HG03025 (cell line): ENCODE measurements at regions not wholly inside any gene's neighbourhood (a gene's known extent, or its start where the extent isn't known, plus 50 kb on each side); places are given as distances from the start of the nearest gene placed in this dataset.
"Not testable (repeated sequence)": the region's sequence is repeated elsewhere in the genome, so short reads cannot be mapped to it uniquely, and the experiment has no call there.

Source experiments
- ATAC-seq: cut with Tn5 transposase; IDR thresholded peaks from one replicate; pipeline ENCODE4 v1.9.1; 2021; ENCODE audit warnings: mild to moderate bottlenecking, moderate library complexity; ENCODE audit not compliant: unreplicated experiment, low FRiP score

GRCh38 chr10:55203319-55203718 is 402.3 kb upstream of the PCDH15 start:
- no peak for ATAC-seq

DNA sequence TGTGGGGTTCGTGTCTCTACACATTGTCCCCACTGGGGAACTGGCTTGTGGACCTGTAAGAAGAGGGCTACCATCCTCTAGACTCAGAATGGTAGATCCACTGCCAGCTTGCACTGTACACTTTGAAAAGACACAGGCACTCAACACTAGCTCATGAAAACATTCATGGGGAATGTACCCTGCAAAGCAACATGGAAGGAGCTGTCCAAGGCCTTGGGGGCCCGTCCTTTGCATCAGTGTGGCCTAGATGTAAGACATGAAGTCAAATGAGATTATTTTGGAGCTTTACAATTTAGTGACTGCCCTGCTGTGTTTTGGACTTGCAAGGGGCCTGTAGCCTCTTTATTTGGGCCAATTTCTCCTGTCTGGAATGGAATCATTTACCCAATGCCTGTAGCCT is 399.0 kb upstream of the PCDH15 start:
- no peak for ATAC-seq

DNA sequence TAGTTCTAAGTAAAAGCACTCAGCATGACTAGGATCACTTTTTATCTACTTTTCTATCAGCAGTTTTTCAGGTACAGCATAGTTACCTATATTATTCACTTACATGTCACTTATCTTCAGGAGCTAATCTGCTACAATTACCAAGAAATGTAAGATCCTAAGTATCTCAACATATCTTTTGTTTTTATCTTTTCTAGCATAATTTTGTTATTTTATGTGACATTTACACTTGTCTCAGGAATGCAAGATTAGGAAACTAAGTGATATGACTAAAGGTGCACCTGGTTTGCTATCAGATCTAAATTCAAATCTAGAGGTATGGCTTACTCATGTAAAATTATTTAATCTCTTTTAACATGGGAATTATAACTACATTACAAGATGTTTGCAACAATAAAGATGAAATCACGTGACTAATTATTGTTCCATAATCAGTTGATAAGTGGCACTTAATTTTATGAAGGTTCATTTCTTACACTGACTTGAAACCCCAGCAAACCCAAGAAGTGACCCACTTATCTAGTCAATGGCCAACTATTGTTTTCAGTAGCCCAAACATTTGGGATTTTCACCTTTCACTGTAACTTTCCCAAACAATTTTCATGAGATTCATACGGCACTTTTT is 390.3 kb upstream of the PCDH15 start:
- no peak for ATAC-seq

GRCh38 chr10:55183993-55184392 is 383.0 kb upstream of the PCDH15 start:
- no peak for ATAC-seq

GRCh38 chr10:55180357-55180756 is 379.3 kb upstream of the PCDH15 start:
- no peak for ATAC-seq

GRCh38 chr10:55174419-55174818 is 373.4 kb upstream of the PCDH15 start:
- no peak for ATAC-seq

DNA sequence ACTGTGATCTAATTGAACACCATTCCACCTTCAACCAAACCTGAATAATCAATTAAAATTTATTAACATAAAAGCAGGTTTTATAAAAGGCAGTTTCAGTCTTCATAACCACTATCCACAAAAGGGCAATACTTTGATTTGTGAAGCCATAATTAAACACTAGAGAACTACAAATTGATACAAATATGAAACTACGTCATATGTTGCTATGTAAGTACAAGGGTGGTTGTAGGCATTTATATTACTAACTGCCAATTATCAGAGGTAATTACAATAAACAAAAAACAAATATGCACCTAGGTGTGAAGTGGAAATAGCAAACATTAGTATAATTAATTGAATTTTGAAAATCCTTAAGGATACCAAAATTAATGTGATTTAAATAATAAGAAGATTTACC is 368.5 kb upstream of the PCDH15 start:
- no peak for ATAC-seq

DNA sequence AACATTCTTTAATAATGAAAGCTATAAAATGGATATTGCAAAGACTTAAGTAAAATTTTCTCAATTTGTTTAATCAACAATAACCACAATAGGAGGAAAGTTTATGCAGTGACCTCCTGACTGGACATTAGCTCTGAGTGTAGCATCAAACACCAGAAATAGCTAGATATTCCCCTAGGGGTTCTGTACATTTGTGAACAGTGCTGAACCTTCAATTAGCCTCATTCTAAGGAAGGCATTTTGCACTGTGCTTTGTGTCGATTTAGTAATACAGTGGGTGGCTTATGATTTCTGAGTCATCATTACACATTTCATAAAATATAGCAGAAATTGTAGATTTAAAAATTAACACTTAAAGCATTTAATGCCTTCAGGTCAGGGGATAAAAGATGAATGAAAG is 367.3 kb upstream of the PCDH15 start:
- no peak for ATAC-seq

DNA sequence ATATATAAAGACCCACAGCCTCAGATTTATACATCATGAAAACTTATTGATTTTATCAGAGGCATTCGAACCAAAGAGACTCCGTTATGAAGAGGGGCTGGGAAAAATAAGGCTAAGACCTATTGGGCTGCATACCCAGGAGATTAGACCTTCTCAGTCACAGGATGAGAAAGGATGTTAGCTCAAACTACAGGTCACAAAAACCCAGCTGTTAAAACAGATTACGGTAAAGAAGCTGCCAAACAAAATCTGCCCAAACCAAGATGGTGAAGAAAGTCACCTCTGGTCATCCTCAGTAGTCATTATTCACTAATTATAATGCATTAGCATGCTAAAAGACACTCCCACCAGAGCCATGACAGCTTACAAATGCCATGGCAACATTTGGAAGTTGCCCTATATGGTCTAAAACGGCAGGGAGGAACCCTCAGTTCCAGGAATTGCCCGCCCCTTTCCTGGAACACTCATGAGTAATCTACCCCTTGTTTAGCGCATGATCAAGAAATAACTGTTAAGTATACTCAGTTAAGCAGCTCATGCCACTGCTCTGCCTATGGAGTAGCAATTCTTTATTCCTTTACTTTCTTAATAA is 362.5 kb upstream of the PCDH15 start:
- no peak for ATAC-seq

DNA sequence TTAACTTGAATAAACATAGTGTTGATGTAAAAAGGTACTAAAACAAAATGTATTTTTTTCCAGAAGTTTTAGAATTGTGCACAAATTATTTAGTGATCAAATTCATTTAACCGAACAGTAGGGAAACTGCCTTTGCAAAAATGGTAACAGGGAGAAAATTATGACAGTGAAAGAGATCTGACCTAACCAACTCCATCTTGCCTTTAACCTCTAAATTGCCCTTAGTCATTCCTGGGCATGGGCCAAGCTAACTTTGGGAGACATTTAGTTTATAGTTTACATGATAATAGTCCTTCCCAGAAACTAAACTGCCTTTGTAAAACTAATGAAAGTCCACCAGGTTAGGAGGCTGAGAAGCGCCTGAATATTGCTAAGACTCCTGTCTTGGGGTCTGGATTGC is 361.3 kb upstream of the PCDH15 start:
- not testable (repeated sequence) for ATAC-seq

DNA sequence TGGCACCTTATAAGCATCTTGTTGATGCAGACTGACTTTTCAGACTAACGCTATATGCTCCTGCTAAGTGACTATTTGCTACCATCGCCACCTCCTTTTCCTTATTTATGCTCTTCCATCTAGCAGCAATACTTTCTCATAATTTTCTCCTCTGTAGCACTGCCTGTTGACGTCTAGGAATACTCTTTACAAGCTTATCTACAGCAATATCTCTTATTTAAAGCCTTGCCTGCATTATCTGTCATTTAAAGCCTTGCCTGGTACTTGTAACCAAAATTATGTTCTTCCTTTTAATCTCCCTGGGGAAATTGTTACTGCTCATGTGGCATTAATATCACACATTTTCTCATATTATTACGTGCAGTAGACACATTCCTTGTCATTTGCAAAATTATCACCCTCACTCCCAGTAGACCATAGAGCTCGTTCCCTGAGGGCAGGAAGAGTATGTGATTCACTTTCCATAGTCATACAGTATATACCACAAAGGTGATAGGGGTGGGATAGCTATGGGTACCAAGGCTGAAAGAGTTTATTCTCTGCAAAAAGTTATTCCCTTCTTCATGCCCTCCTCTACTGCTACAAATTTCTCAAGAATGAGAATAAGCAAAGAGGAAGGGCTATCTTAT is 359.7 kb upstream of the PCDH15 start:
- ATAC-seq: no peak

DNA sequence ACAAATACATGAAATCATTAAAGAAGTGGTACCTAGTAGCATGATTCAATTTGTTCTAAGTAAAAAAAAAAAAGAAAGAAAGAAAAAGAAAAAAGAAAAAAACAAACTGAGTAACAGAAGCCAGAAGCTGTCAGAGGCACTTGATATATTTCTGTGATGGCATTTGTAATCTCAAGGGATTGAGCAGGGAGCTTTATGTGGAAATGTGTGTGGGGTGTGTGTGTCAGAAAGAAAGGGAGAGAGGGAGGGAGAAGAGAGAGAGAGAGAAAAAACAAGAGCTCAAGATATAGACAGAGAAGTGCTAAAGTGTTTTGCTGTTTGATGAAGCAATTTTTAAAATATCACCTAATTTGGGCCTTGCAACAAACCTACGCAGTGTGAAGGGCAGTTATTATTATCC is 357.6 kb upstream of the PCDH15 start:
- ATAC-seq: no peak

- ATAC-seq: no peak
Observed at GRCh38 chr10:55146032-55146431, 345.0 kb upstream of the PCDH15 start.

- no peak for ATAC-seq
Observed at GRCh38 chr10:55144001-55144400, 343.0 kb upstream of the PCDH15 start.

- ATAC-seq: no peak
Observed at GRCh38 chr10:55141892-55142291, 340.9 kb upstream of the PCDH15 start.

- no peak for ATAC-seq
Observed at GRCh38 chr10:55137063-55137462, 336.0 kb upstream of the PCDH15 start.

DNA sequence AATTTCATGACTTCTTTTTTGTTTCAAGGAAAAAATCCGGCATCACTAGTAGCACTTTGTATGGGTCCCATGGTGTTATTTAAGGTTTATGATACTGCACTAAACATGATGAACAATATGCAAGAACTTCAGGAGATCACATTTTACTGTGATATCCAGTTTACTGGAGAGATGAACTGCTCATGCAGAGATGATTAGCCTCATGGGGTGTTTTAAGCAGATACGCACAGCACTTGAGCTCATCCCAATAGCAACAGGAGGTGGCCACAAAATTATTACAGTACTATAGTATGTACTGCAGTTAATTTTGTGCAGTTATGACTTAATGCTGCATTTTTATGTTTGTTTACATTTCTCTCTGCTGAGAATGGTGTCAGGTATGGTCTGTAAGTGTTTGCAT is 303.7 kb upstream of the PCDH15 start:
- ATAC-seq: no peak

GRCh38 chr10:55098452-55098851 is 297.4 kb upstream of the PCDH15 start:
- ATAC-seq: no peak

DNA sequence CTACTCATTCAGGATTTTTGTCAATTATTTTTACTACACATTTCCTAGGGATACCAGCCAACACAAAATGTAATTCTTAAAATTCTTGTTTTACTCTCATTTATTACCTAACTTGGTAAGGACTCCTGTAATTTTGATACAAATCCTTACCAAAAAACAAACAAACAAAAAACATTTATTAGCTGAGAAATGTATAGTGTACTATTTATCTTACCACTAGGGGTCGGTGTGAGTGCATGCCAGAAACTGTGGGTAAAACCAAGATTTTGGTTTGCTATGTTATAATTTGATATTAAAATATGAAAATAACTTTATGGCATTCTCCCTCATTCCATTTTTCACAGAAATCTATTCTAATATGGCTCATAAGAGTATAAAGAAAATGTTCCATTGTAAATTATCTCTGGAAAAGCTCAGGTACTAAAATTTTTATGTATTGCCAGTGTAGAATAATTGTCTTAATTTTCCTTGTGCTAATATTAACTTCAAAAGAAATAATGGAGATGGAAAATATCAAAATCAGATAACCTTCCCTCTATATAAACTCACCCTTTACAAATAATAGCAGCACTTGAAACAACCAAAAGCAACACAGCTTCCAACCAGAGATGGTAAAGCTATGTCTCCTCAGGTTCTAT is 290.8 kb upstream of the PCDH15 start:
- peak; percentile 61 for ATAC-seq

GRCh38 chr10:55078121-55078520 is 277.1 kb upstream of the PCDH15 start:
- ATAC-seq: no peak

GRCh38 chr10:55065185-55065584 is 264.2 kb upstream of the PCDH15 start:
- no peak for ATAC-seq

- no peak for ATAC-seq
Observed at GRCh38 chr10:55063811-55064210, 262.8 kb upstream of the PCDH15 start.
